ENCODE measurements at regions not wholly inside any gene's neighbourhood (a gene's known extent, or its start where the extent isn't known, plus 50 kb on each side); places are given as distances from the start of the nearest gene placed in this dataset.

- FAIRE-seq, result no peak
- no peak for DNase-seq (ENCODE audit: insufficient read length, low spot score)
Measured at GRCh38 chr9:29822458-29822857, 2249.2 kb upstream of the C9orf72 start.

DNA sequence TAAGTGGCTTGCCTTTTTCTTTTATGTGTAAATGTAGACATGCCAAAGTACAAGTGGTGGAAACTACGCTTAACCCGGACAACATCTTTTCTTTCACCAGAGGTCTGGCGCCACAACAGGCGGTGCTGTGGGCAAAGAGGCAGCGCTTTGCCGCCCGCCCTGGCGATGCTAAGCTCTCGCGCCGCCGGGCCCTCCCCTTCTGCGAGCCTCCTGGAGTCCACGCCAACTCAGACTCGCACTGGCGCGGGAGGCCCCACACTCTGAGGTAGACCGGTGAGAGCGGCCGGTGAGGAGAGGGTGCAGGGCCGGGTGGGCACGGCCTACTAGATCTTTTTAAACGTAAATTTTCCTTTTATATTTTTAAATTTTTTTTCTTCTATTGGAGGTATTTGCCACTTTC, 2253.1 kb upstream of the C9orf72 start:
- DNase-seq (ENCODE audit: insufficient read length, low spot score), result no peak
- no peak for FAIRE-seq

DNA sequence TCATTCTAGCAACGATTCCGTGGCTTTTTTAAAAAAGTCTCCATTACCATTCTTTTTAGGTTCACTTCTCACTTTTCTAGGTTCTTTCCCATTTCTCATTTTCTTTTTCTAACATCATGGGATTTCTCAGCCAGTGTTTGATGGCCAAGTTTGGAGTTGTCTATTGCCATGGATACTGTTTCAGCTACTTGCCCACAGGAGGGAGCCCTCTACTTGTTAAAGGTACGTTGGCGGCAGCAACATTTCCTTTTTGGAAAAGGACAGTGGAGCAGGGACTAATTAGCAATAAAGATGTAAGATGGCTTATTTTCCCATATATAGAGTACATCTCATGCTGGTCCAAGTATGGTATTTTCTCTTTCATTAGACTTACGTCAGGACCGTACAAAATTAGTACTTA, 2257.5 kb upstream of the C9orf72 start:
- no peak for DNase-seq (ENCODE audit: insufficient read length, low spot score)
- FAIRE-seq, result no peak

GRCh38 chr9:29838491-29839020, 2265.3 kb upstream of the C9orf72 start:
- DNase-seq (ENCODE audit: insufficient read length, low spot score), result no peak
- no peak for FAIRE-seq

DNA sequence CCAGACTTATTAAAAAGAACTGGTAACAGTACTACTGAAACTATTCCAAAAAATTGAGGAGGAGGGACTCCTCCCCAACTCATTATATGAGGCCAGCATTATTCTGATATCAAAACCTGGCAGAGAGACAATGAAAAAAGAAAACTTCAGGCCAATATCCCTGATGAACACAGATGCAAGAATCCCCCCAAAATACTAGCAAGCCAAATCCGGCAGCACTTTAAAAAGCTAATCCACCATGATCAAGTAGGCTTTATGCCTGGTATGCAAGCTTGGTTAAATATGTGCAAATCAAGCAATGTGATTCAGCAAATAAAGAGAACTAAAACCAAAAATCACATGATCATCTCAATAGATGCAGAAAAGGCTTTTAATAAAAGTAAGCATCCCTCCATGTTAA, 2271.0 kb upstream of the C9orf72 start:
- DNase-seq (ENCODE audit: insufficient read length, low spot score) (no peak), FAIRE-seq (no peak)

- no peak for FAIRE-seq
Measured at GRCh38 chr9:29850664-29851063, 2277.4 kb upstream of the C9orf72 start.

DNA sequence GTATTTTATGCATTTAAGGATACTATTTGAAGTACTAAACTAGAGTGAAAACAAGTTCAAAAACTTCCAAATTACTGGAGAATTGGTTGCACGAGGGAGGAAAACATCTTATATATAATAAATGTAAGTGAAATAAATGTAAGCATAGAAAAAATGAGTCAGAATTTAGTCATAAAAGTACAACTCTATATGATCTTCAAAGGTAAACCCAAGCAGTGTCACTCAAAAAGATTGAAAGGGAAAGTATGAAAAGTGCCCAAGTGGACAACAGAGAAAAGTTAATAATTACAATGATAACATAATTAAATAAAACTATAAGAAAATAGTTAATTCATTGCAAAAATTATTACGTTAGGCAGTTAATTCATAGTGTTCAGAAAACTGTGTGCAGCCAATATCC, 2288.5 kb upstream of the C9orf72 start:
- FAIRE-seq (no peak), DNase-seq (ENCODE audit: insufficient read length, low spot score) (no peak)

More at GRCh38 chr9:29850664-29851063, 2277.4 kb upstream of the C9orf72 start:
- DNase-seq (ENCODE audit: insufficient read length, low spot score), result no peak

- FAIRE-seq (no peak), DNase-seq (ENCODE audit: insufficient read length, low spot score) (no peak)
Measured at GRCh38 chr9:29865764-29866313, 2292.6 kb upstream of the C9orf72 start.

DNA sequence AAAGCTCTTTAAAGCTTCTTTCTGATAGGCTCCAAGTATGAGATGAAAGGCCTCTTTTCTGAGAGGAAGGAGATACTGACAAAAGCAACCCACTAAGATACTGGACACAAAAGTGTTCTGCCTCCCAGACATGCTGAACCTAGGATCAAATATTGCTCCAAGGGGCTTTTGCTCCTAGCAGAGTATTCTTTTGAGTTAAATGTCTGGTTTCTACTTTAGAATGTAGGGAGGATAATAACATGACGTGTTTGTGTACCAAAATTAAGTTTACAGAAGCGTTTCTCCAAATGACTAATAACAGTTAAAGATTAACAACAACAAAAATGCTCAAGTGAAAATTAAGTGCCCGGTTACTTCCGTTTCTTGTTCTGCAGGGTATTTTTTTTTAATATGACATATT, 2293.3 kb upstream of the C9orf72 start:
- FAIRE-seq (no peak), DNase-seq (ENCODE audit: insufficient read length, low spot score) (no peak)

DNA sequence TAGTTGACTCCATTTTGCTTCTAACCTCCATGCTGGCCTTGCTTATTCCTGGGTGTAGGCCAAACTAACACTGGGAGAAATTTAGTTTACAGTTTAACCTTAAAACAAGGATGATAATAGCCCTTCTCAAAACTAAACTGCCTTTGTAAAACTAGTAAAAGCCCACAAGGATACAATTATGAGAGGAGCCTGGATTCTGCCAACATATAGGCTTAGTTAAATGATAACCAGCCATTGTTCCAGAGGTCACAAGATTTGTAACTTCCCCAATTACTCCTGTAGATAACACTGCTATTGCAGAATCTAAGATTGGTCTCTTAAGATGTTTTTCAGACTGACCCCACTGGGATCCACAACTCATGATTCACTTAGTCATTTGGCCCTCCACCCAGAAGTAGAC, 2300.3 kb upstream of the C9orf72 start:
- no peak for DNase-seq (ENCODE audit: insufficient read length, low spot score)
- no peak for FAIRE-seq

DNA sequence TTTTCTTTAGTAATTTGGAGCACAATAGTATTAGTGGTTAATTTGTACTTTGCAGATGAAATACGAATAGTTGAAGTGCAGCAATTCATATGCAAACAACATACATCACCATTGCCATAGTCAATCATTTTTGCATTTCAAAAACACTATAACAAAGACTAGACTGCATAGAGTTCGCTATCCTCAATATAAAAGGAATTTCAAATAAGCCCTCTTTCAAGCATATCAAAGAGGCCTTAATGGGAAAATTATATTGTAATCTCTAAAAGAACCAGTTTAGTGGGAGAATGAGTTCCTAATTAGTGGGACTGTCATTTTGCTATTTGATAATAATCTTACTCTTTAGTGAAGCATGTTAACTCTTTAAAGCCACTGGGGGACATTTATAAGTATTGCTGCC, 2302.3 kb upstream of the C9orf72 start:
- FAIRE-seq (no peak), DNase-seq (ENCODE audit: insufficient read length, low spot score) (no peak)

DNA sequence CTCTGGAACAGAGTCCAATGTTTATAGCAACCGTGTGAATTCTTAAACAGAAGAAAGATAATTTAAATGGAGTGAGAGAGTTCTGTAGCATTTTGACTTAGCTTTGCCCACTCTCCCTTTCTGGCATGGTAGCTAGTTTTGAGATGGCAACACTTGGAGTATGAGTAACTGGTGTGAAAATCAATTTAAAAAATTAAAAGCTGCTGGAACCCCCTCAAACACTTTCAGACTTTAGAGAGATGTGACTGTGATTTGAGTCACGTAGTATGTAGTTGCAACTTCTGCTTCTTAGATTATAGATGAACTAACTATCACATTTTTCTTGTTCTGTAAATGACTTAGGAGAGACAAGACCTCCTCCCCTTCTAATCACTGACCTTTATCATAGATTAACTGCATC, 2309.5 kb upstream of the C9orf72 start:
- FAIRE-seq, result no peak
- DNase-seq (ENCODE audit: insufficient read length, low spot score), result no peak

DNA sequence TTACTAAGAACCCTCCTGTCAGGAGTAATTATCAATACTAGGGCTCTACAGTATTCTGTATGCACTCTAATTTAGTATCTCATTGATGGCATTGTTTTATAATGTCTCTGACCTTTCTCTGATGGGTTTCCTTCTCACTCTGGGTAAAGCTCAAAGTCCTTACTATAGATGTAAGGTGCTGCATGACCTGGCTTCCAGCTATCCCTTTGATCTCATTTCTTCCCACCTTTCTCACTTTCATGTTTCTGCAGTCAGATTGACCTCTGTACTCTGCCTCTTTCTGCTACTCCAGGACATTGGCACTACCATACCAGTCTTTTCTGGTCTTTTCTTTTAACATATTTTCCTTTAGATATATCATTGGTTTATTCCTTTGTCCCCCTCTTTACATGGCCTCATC, 2332.8 kb upstream of the C9orf72 start:
- DNase-seq (ENCODE audit: insufficient read length, low spot score) (no peak), FAIRE-seq (no peak)

GRCh38 chr9:29928072-29928471, 2354.8 kb upstream of the C9orf72 start:
- FAIRE-seq (no peak), DNase-seq (ENCODE audit: insufficient read length, low spot score) (no peak)

DNA sequence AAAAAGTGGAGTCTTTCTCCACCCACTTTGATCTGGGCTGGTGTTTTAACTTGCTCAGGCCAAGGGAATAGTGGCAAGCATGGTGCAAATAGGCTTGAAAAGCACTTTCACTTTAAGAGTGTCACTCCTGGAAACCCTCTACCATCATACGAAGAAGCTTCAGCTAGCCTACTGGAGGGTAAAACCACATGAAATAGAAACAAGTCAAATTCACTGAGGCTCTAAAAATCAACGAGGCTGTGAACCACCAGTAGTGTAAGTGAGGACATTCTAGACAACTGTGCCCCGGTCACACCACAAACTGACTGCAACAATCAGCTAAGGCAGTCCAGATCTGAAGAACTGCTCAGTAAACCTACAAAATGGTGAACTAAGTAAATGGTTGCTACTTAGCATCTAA, 2366.3 kb upstream of the C9orf72 start:
- FAIRE-seq (no peak), DNase-seq (ENCODE audit: insufficient read length, low spot score) (no peak)

DNA sequence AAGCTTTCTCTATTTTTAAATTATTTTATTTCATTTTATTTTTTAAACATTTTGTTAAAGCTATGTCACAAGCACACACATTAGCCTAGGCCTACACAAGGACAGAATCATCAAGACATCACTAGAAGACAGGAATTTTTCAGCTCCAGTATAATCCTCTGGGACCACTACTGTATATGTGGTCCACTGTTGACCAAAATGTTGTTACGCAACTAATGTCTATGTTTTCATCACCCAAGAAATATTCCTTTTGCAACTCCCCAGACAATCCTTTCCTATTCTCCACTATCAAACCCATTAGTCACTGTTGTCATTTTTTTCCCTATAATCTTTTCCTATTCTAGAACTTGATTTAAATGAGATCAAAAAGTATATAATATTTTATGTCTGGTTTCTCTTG, 2371.7 kb upstream of the C9orf72 start:
- DNase-seq (ENCODE audit: insufficient read length, low spot score) (no peak), FAIRE-seq (no peak)

DNA sequence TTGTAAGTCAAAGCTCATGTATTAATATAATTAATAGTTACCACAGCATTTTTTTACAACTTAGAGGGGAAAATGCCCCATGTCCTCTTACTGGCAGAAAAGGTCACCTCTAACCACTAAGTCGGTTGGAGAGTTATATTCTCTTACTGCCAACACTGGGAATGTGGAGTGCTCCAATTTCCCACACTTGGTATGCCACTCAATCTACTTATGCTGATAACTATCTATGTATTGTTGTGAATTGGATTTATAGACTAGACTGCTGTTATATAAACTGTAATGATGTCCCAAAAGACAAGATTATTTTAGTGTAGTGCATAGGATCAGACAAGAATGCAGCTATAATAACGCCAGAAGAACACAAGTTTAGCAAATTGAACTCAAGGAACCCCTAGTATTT, 2385.2 kb upstream of the C9orf72 start:
- no peak for FAIRE-seq

GRCh38 chr9:29965834-29966233, 2392.6 kb upstream of the C9orf72 start:
- DNase-seq (ENCODE audit: insufficient read length, low spot score) (no peak), FAIRE-seq (no peak)

More for the DNA sequence above, 2385.2 kb upstream of the C9orf72 start:
- DNase-seq (ENCODE audit: insufficient read length, low spot score), result no peak

GRCh38 chr9:29966247-29966646, 2393.0 kb upstream of the C9orf72 start:
- DNase-seq (ENCODE audit: insufficient read length, low spot score) (no peak), FAIRE-seq (no peak)

DNA sequence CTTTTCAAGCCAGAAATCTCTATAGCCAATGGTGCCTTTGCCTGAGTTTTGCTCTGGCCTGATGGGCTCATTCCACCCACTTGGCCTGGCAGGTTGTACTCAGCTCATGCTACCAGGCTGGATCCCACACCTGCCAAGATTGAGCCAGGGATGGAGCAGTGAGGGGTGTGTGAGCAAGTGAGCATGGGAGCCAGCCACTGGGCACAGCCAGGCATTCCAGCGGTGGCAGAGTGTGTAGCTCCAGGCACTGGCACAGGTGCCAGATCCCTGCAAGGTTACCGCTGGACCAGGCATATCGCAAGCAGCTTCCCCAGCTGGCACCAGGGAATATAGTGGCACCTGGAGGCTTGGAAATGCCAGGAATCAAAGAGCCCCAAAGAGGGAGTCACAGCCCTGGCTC, 2395.6 kb upstream of the C9orf72 start:
- FAIRE-seq (no peak), DNase-seq (ENCODE audit: insufficient read length, low spot score) (no peak)

DNA sequence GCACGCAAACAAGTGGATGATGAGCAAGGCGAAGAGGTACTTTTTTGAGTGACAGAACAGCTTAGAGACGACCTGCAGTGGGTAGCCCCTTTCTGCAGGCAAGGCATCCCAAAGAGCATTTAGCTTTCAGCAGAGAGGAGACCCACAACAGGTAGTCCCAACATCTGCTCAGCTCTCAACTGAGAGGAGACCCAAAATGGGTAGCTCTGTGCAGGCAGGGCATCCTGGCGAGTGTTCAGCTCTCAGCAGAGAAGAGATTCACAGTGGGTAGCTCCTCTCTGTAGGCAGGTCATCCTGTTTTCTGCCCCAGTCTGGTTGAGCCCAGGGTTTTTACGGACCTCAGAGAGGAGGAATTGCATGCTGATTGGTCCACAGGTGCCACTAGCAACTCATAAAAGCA, 2396.1 kb upstream of the C9orf72 start:
- FAIRE-seq (no peak), DNase-seq (ENCODE audit: insufficient read length, low spot score) (no peak)

- no peak for DNase-seq (ENCODE audit: insufficient read length, low spot score)
- no peak for FAIRE-seq
Measured at GRCh38 chr9:29969856-29970647, 2396.8 kb upstream of the C9orf72 start.
